ENCODE measurements at regions not wholly inside any gene's neighbourhood (a gene's known extent, or its start where the extent isn't known, plus 50 kb on each side); places are given as distances from the start of the nearest gene placed in this dataset.

DNA sequence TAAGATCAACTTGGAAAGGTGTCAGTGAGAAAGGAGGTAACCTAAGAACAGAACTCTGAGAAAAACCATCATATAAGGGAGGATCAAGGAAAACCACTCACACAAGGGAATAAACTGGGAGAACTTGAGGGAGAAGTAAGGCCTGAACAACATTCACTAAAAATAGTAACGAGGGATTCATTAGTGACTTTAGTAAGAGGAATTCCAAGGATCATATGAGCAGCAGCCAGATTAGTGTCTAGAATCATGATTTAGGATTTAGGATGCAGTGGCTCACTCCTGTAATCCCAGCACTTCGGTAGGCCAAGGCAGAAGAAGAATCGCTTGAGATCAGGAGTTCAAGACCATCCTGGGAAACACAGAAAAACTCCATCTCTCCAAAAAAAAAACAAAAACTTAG lies 376.5 kb upstream of the MARCKS start:
- TF ChIP-seq, protein P1, sequence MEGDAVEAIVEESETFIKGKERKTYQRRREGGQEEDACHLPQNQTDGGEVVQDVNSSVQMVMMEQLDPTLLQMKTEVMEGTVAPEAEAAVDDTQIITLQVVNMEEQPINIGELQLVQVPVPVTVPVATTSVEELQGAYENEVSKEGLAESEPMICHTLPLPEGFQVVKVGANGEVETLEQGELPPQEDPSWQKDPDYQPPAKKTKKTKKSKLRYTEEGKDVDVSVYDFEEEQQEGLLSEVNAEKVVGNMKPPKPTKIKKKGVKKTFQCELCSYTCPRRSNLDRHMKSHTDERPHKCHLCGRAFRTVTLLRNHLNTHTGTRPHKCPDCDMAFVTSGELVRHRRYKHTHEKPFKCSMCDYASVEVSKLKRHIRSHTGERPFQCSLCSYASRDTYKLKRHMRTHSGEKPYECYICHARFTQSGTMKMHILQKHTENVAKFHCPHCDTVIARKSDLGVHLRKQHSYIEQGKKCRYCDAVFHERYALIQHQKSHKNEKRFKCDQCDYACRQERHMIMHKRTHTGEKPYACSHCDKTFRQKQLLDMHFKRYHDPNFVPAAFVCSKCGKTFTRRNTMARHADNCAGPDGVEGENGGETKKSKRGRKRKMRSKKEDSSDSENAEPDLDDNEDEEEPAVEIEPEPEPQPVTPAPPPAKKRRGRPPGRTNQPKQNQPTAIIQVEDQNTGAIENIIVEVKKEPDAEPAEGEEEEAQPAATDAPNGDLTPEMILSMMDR (IDR thresholded peaks at IDR 0.05; ENCODE audit: insufficient read depth, low read depth, low read length): no peak
- no peak for TF ChIP-seq EZH2 (IDR thresholded peaks at IDR 0.05; ENCODE audit: insufficient read depth, low read length)
- no peaks in the 10 kb centered on the region for H3K79me2 ChIP-seq (ENCODE audit: insufficient read depth, low read length)
- Mint-ChIP-seq H3K27me3 (ENCODE audit: low read depth, unreplicated experiment) (no peaks in the 10 kb centered on the region), H3K4me1 (ENCODE audit: low read depth, unreplicated experiment) (peaks cover 5% of the 10 kb centered on the region), H3K36me3 (ENCODE audit: low read depth, unreplicated experiment) (no peaks in the 10 kb centered on the region), H3K4me3 (ENCODE audit: unreplicated experiment) (no peak overlapping the region), H3K27ac (ENCODE audit: unreplicated experiment) (no peak overlapping the region), H3K9me3 (ENCODE audit: unreplicated experiment) (no peaks in the 10 kb centered on the region)
- no peaks in the 10 kb centered on the region for H4K20me1 ChIP-seq (ENCODE audit: insufficient read depth, low read length)
- H3K27me3 ChIP-seq (ENCODE audit: insufficient read depth, low read length): no peaks in the 10 kb centered on the region
- H2AFZ ChIP-seq (ENCODE audit: low read depth, low read length): no peak overlapping the region
- H3K9me3 ChIP-seq (ENCODE audit: insufficient read depth, low read depth, low read length): no peaks in the 10 kb centered on the region
- H3K4me1 ChIP-seq (ENCODE audit: insufficient read depth, low read length): no peaks in the 10 kb centered on the region
- H3K4me3 ChIP-seq (ENCODE audit: insufficient read depth, low read depth, low read length): no peak overlapping the region
- DNase-seq (ENCODE audit: low read depth) (no peak), FAIRE-seq (peak; percentile 52)
- H3K9ac ChIP-seq (ENCODE audit: low read length): no peak overlapping the region
- H3K27ac ChIP-seq (ENCODE audit: low read depth, low read length): no peak overlapping the region
- no peak overlapping the region for H3K4me2 ChIP-seq (ENCODE audit: low read length)
- H3K36me3 ChIP-seq (ENCODE audit: insufficient read depth, low read length): no peaks in the 10 kb centered on the region

DNA sequence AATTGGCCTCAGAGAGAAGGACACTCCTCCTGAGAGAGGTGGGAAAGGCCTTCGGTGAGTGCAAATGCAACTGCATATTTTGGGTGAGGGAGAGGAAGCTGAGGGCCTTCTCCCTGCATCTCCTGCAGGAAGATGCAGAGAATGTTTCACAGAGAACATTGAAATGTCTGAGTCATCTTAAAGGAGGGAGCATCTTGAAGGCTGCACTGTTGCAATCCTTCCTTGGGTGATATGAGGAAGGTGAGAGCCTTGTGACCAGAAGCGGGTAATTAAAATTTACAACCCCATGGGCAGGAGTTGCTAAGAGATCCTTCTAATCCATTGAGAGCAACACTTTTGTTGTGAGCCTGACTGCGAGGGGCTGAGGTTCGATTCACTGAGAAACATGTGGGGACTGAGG lies 375.7 kb upstream of the MARCKS start:
- Mint-ChIP-seq H3K9me3 (ENCODE audit: unreplicated experiment) (no peaks in the 10 kb centered on the region), H3K27ac (ENCODE audit: unreplicated experiment) (no peak overlapping the region), H3K36me3 (ENCODE audit: low read depth, unreplicated experiment) (no peaks in the 10 kb centered on the region), H3K27me3 (ENCODE audit: low read depth, unreplicated experiment) (no peaks in the 10 kb centered on the region), H3K4me3 (ENCODE audit: unreplicated experiment) (no peak overlapping the region), H3K4me1 (ENCODE audit: low read depth, unreplicated experiment) (peaks cover 5% of the 10 kb centered on the region)
- Histone ChIP-seq H3K27me3 (ENCODE audit: insufficient read depth, low read length) (no peaks in the 10 kb centered on the region), H3K79me2 (ENCODE audit: insufficient read depth, low read length) (no peaks in the 10 kb centered on the region), H4K20me1 (ENCODE audit: insufficient read depth, low read length) (no peaks in the 10 kb centered on the region), H3K9me3 (ENCODE audit: insufficient read depth, low read depth, low read length) (no peaks in the 10 kb centered on the region), H3K4me3 (ENCODE audit: insufficient read depth, low read depth, low read length) (no peak overlapping the region), H3K36me3 (ENCODE audit: insufficient read depth, low read length) (no peaks in the 10 kb centered on the region), H3K9ac (ENCODE audit: low read length) (no peak overlapping the region), H3K27ac (ENCODE audit: low read depth, low read length) (no peak overlapping the region), H3K4me2 (ENCODE audit: low read length) (no peak overlapping the region), H3K4me1 (ENCODE audit: insufficient read depth, low read length) (no peaks in the 10 kb centered on the region), H2AFZ (ENCODE audit: low read depth, low read length) (no peak overlapping the region)
- FAIRE-seq (peak; percentile 63), DNase-seq (ENCODE audit: low read depth) (no peak)
- TF ChIP-seq EZH2 (IDR thresholded peaks at IDR 0.05; ENCODE audit: insufficient read depth, low read length): no peak
- TF ChIP-seq, protein P1 (IDR thresholded peaks at IDR 0.05; ENCODE audit: insufficient read depth, low read depth, low read length): no peak

DNA sequence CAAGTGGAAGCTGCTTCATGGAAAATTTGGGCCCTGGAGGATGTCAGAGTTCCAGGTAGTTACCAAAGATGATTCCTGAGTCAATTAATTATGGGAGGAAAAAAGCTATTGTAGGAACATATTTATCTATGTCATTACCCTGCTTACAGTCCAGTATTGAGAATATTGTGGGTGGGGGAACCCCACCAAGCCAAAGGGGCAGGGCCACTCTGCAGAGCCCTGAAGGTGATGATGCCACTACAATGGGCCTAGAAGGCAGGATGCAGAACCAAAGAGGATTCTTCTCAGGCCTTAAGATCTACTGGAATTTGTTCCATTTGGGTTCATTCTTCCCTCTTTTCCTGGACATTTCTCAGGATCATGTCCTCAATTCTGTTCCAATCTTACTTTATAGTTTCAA lies 375.2 kb upstream of the MARCKS start:
- Histone ChIP-seq H3K36me3 (ENCODE audit: insufficient read depth, low read length) (no peaks in the 10 kb centered on the region), H3K79me2 (ENCODE audit: insufficient read depth, low read length) (no peaks in the 10 kb centered on the region), H3K4me2 (ENCODE audit: low read length) (no peak overlapping the region), H4K20me1 (ENCODE audit: insufficient read depth, low read length) (no peaks in the 10 kb centered on the region), H2AFZ (ENCODE audit: low read depth, low read length) (no peak overlapping the region), H3K27ac (ENCODE audit: low read depth, low read length) (no peak overlapping the region), H3K9ac (ENCODE audit: low read length) (no peak overlapping the region), H3K4me3 (ENCODE audit: insufficient read depth, low read depth, low read length) (no peak overlapping the region), H3K9me3 (ENCODE audit: insufficient read depth, low read depth, low read length) (no peaks in the 10 kb centered on the region), H3K4me1 (ENCODE audit: insufficient read depth, low read length) (no peaks in the 10 kb centered on the region), H3K27me3 (ENCODE audit: insufficient read depth, low read length) (no peaks in the 10 kb centered on the region)
- no peak overlapping the region for H3K4me3 Mint-ChIP-seq (ENCODE audit: unreplicated experiment)
- H3K9me3 Mint-ChIP-seq (ENCODE audit: unreplicated experiment): no peaks in the 10 kb centered on the region
- H3K27ac Mint-ChIP-seq (ENCODE audit: unreplicated experiment): no peak overlapping the region
- FAIRE-seq (no peak), DNase-seq (ENCODE audit: low read depth) (no peak)
- no peaks in the 10 kb centered on the region for H3K27me3 Mint-ChIP-seq (ENCODE audit: low read depth, unreplicated experiment)
- H3K36me3 Mint-ChIP-seq (ENCODE audit: low read depth, unreplicated experiment): no peaks in the 10 kb centered on the region
- H3K4me1 Mint-ChIP-seq (ENCODE audit: low read depth, unreplicated experiment): peaks cover 3% of the 10 kb centered on the region
- TF ChIP-seq, protein P1 (IDR thresholded peaks at IDR 0.05; ENCODE audit: insufficient read depth, low read depth, low read length): no peak
- TF ChIP-seq EZH2 (IDR thresholded peaks at IDR 0.05; ENCODE audit: insufficient read depth, low read length): no peak
